ENCODE measurements at regions not wholly inside any gene's neighbourhood (a gene's known extent, or its start where the extent isn't known, plus 50 kb on each side); places are given as distances from the start of the nearest gene placed in this dataset.

- DNase-seq = no peak
These were observed 53.8 kb upstream of the FBN2 start for GRCh38 chr5:128591598-128592455.

- DNase-seq = peak; percentile 24
These were observed 58.0 kb upstream of the FBN2 start for GRCh38 chr5:128596071-128596470.

GRCh38 chr5:128597156-128597555 lies 59.1 kb upstream of the FBN2 start:
- no peak for DNase-seq

GRCh38 chr5:128613128-128613527 lies 75.1 kb upstream of the FBN2 start:
- DNase-seq = no peak

GRCh38 chr5:128613766-128614165 lies 75.7 kb upstream of the FBN2 start:
- no peak for DNase-seq

- DNase-seq = no peak
These were observed 77.5 kb upstream of the FBN2 start for GRCh38 chr5:128615578-128615977.

GRCh38 chr5:128626536-128627090 lies 88.6 kb upstream of the FBN2 start:
- DNase-seq = peak; percentile 13

GRCh38 chr5:128627939-128628338 lies 89.9 kb upstream of the FBN2 start:
- no peak for DNase-seq

GRCh38 chr5:128629157-128629556 lies 91.1 kb upstream of the FBN2 start:
- DNase-seq = no peak

GRCh38 chr5:128630121-128630520 lies 92.1 kb upstream of the FBN2 start:
- DNase-seq = peak; percentile 73

GRCh38 chr5:128631771-128632170 lies 93.7 kb upstream of the FBN2 start:
- DNase-seq = no peak

GRCh38 chr5:128632264-128632663 lies 94.2 kb upstream of the FBN2 start:
- no peak for DNase-seq

GRCh38 chr5:128633901-128634300 lies 95.9 kb upstream of the FBN2 start:
- DNase-seq = no peak

GRCh38 chr5:128635379-128635778 lies 97.3 kb upstream of the FBN2 start:
- no peak for DNase-seq

- DNase-seq = no peak
These were observed 98.3 kb upstream of the FBN2 start for GRCh38 chr5:128636361-128636760.

- no peak for DNase-seq
These were observed 99.0 kb upstream of the FBN2 start for GRCh38 chr5:128637031-128637430.

GRCh38 chr5:128641861-128642260 lies 103.8 kb upstream of the FBN2 start:
- DNase-seq = no peak

GRCh38 chr5:128644863-128645262 lies 106.8 kb upstream of the FBN2 start:
- DNase-seq = no peak

- no peak for DNase-seq
These were observed 107.5 kb upstream of the FBN2 start for GRCh38 chr5:128645581-128645980.

GRCh38 chr5:128646176-128646575 lies 108.1 kb upstream of the FBN2 start:
- DNase-seq = no peak

GRCh38 chr5:128649192-128649591 lies 111.1 kb upstream of the FBN2 start:
- DNase-seq = peak; percentile 78

- no peak for DNase-seq
These were observed 125.0 kb upstream of the FBN2 start for GRCh38 chr5:128662997-128663396.

GRCh38 chr5:128665747-128666355 lies 127.8 kb upstream of the FBN2 start:
- DNase-seq = no peak

- no peak for DNase-seq
These were observed 129.1 kb upstream of the FBN2 start for GRCh38 chr5:128667152-128667551.

Measured in skin of body (tissue), 1 donor.